T-helper 2 cell treated with Interferon-gamma antibody and Interleukin-4, amounts not matched to agents 5 μg/mL and 100 μg/mL, for 36 hours (primary cell): ENCODE measurements at regions not wholly inside any gene's neighbourhood (a gene's known extent, or its start where the extent isn't known, plus 50 kb on each side); places are given as distances from the start of the nearest gene placed in this dataset.

Source experiments
- DNase-seq: peaks from one replicate; pipeline ENCODE4 v3.0.0; 2021; ENCODE audit warnings: low spot score
- H3K27ac Mint-ChIP-seq: one replicate; pipeline ENCODE4 v1.8.0; 2021; ENCODE audit warnings: mild to moderate bottlenecking, mixed read lengths
- H3K27me3 Mint-ChIP-seq: one replicate; pipeline ENCODE4 v1.8.0; 2021; ENCODE audit warnings: low read depth, mixed read lengths
- H3K36me3 Mint-ChIP-seq: one replicate; pipeline ENCODE4 v1.8.0; 2021; ENCODE audit warnings: low read depth, mixed read lengths
- H3K4me1 Mint-ChIP-seq: one replicate; pipeline ENCODE4 v1.8.0; 2021; ENCODE audit warnings: low read depth, mixed read lengths
- H3K4me3 Mint-ChIP-seq: one replicate; pipeline ENCODE4 v1.8.0; 2022; ENCODE audit warnings: mild to moderate bottlenecking, moderate library complexity, mixed read lengths
- H3K9me3 Mint-ChIP-seq: one replicate; pipeline ENCODE4 v1.8.0; 2021; ENCODE audit warnings: mixed read lengths

DNA sequence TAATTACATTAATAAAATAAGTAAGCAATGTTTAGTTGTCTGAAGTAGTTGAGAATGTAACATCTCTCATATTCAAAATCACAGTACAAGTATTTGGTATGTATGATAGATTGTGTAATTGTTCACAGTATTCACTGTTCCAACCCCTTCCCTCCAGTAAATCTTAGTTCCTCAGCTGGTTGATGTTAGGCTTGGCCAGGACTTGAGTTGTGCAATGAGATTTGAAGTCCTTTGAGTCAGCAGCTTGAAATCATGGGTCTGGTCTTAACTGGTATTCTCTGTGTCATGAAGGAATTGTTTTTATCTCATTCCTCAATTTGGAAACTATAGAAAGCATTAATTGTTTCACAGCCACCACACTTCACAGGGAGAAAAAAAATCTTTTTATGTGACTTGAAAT lies 477.1 kb downstream of the FSCB start:
- no peak overlapping the region for H3K4me3 Mint-ChIP-seq
- H3K9me3 Mint-ChIP-seq: peaks cover 12% of the 10 kb centered on the region
- H3K27me3 Mint-ChIP-seq: no peaks in the 10 kb centered on the region
- no peaks in the 10 kb centered on the region for H3K36me3 Mint-ChIP-seq
- H3K27ac Mint-ChIP-seq: no peak overlapping the region
- H3K4me1 Mint-ChIP-seq: no peaks in the 10 kb centered on the region
- DNase-seq: no peak

GRCh38 chr14:44027397-44027796 lies 479.7 kb downstream of the FSCB start:
- no peaks in the 10 kb centered on the region for H3K4me1 Mint-ChIP-seq
- H3K9me3 Mint-ChIP-seq: peaks cover 19% of the 10 kb centered on the region
- no peak for DNase-seq
- no peak overlapping the region for H3K27ac Mint-ChIP-seq
- H3K4me3 Mint-ChIP-seq: no peak overlapping the region
- H3K36me3 Mint-ChIP-seq: no peaks in the 10 kb centered on the region
- no peaks in the 10 kb centered on the region for H3K27me3 Mint-ChIP-seq

DNA sequence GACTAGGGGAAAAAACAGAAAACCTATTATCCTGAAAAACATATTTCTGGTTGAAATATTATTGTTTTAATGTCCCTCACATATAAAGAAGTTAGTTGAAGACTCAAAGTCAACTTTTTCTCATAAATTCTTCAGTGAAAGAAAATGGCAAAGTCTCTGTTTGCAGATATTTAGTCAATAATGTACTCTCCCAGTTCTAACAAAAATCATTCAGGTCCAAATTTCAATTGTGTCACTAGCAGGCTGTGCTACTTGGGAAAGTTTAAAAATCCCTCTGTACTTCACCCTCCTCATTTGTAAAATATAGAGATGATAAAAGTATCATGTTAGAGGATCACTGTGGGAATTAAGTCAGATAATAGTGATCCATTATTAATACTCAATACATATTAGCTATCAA lies 496.5 kb downstream of the FSCB start:
- H3K4me3 Mint-ChIP-seq: no peak overlapping the region
- H3K36me3 Mint-ChIP-seq: no peaks in the 10 kb centered on the region
- no peak overlapping the region for H3K27ac Mint-ChIP-seq
- H3K9me3 Mint-ChIP-seq: peaks cover 41% of the 10 kb centered on the region
- no peaks in the 10 kb centered on the region for H3K4me1 Mint-ChIP-seq
- DNase-seq: no peak
- no peaks in the 10 kb centered on the region for H3K27me3 Mint-ChIP-seq

DNA sequence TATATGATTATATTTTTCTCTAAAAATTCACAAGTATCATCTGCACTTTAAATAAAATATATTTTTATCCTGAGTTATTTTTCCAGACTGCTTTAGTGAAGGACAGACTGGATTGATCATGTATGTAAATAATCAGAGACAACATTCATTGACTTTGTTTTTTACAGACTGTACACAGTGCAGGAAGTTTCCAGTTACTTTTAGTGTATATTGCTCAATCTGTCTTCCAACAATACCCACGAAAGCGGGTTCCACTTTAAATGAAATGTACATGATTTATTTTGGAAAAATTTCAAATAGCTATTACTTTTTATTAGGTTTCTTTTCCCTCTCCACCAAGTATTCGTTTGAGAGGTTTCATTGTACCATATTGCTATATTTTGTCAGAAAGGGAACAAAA lies 497.0 kb downstream of the FSCB start:
- Mint-ChIP-seq H3K27ac (no peak overlapping the region), H3K4me1 (no peaks in the 10 kb centered on the region), H3K27me3 (no peaks in the 10 kb centered on the region), H3K36me3 (no peaks in the 10 kb centered on the region), H3K9me3 (peaks cover 42% of the 10 kb centered on the region), H3K4me3 (no peak overlapping the region)
- no peak for DNase-seq

DNA sequence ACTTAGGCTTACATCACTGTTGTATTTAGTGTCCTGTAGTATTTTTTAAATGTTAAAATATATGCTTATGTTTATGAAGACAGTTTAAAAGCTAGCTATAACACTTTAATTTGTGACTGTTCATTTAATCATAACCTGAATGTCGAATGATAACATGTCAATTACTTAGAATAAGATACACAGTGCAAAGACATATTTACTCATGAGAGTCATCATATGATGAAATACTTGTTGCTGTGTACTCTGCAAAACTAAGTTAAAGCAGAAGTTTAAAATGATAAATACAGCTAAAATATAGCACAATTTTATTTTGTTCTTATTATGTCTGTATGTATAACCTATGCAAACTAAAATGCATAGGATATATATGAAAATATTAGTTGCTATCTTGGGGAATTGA lies 497.4 kb downstream of the FSCB start:
- Mint-ChIP-seq H3K36me3 (no peaks in the 10 kb centered on the region), H3K9me3 (peaks cover 45% of the 10 kb centered on the region), H3K27me3 (no peaks in the 10 kb centered on the region), H3K4me1 (no peaks in the 10 kb centered on the region), H3K27ac (no peak overlapping the region), H3K4me3 (no peak overlapping the region)
- DNase-seq: no peak

DNA sequence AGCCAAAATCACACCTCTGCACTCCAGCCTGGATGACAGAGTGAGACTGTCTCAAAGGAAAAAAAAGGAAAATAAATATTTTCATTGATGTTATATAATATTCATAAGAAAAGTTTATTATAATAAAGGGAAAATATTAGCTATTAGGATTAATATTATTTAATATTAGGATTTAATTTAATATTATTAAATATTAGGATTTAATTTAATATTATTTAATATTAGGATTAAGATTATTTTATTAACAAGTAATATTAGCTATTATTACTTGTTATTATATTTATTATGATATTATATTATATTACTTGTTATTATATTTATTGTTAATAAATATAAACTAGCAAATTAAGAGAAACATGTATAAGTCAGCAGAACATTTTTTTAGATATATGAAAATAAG lies 518.1 kb downstream of the FSCB start:
- Mint-ChIP-seq H3K27ac (no peak overlapping the region), H3K4me1 (no peaks in the 10 kb centered on the region), H3K36me3 (no peaks in the 10 kb centered on the region), H3K4me3 (no peak overlapping the region), H3K9me3 (peaks cover 30% of the 10 kb centered on the region), H3K27me3 (no peaks in the 10 kb centered on the region)
- DNase-seq: no peak

GRCh38 chr14:43983721-43984120 lies 523.4 kb downstream of the FSCB start:
- Mint-ChIP-seq H3K9me3 (peaks cover 28% of the 10 kb centered on the region), H3K4me1 (no peaks in the 10 kb centered on the region), H3K36me3 (no peaks in the 10 kb centered on the region), H3K27ac (no peak overlapping the region), H3K4me3 (no peak overlapping the region), H3K27me3 (no peaks in the 10 kb centered on the region)
- DNase-seq: no peak

DNA sequence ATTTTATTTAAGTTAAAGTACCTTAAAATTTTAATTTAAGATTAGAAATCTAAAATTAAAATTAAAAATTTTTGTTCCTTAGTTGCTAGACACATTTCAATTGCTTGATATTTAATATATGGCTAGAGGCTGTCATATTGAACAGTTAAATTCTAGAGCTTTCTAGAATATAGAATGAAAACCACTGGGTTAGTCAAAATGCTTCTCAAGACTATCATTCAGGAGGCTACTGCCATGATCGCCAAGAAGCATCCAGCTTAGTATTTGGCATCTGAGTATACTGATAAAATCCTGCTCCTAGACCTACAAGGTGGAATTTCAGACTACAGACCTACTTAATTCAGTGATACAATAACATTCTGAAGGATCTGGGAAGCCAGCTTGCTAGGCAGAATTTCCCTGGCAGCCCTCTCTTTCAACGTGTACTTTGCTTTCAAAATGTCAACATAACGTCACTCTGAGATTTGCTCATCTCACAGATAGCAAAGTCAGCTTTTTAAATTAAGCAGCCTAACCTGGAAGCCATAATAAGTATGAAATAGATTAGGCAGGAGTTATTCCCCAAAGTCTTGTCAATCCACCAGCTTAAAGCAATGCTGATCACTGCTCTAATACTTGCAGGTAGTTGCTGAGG lies 525.8 kb downstream of the FSCB start:
- Mint-ChIP-seq H3K9me3 (peaks cover 30% of the 10 kb centered on the region), H3K4me1 (no peaks in the 10 kb centered on the region), H3K36me3 (no peaks in the 10 kb centered on the region), H3K27me3 (no peaks in the 10 kb centered on the region), H3K27ac (no peak overlapping the region), H3K4me3 (no peak overlapping the region)
- no peak for DNase-seq

DNA sequence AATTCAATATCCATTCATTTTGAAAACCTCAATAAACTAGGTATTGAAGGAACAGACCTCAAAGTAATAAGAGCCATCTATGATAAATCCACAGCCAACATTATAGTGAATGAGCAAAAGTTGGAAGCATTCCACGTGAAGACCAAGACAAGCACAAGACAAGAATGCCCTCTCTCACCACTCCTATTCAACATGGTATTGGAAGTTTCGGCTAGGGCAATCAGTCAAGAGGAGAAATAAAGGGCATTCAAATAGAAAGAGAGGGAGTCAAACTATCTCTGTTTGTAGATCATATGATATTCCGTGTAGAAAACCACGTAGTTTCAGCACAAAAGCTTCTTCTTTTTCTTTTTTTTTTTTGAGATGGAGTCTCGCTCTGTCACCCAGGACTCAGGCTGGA lies 550.3 kb downstream of the FSCB start:
- no peaks in the 10 kb centered on the region for H3K27me3 Mint-ChIP-seq
- H3K9me3 Mint-ChIP-seq: peaks cover 37% of the 10 kb centered on the region
- H3K4me1 Mint-ChIP-seq: no peaks in the 10 kb centered on the region
- DNase-seq: no peak
- H3K27ac Mint-ChIP-seq: no peak overlapping the region
- no peaks in the 10 kb centered on the region for H3K36me3 Mint-ChIP-seq
- no peak overlapping the region for H3K4me3 Mint-ChIP-seq

GRCh38 chr14:43949400-43949799 lies 557.7 kb downstream of the FSCB start:
- H3K27ac Mint-ChIP-seq: no peak overlapping the region
- no peaks in the 10 kb centered on the region for H3K4me1 Mint-ChIP-seq
- no peak overlapping the region for H3K4me3 Mint-ChIP-seq
- no peak for DNase-seq
- H3K9me3 Mint-ChIP-seq: peaks cover 24% of the 10 kb centered on the region
- no peaks in the 10 kb centered on the region for H3K36me3 Mint-ChIP-seq
- H3K27me3 Mint-ChIP-seq: no peaks in the 10 kb centered on the region

DNA sequence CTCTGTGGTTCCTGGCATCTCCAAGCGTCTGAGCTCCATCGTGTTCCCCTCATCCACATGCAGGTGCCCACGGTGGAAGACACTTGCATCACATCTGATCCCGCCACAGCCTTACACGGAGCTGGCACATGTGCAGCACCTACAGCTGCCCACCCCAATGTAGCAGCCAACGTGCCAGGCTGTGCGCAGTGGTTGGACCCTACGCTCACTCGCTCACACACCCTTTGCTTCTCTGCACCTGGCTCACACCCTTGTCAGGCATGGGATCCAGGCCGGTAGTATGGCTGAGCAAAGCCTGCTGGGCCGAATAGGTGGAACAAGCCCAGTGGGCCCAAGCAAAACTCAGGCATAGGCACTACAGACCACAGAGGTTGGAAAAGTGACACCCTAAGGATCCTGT lies 567.2 kb downstream of the FSCB start:
- H3K4me1 Mint-ChIP-seq: no peaks in the 10 kb centered on the region
- no peaks in the 10 kb centered on the region for H3K36me3 Mint-ChIP-seq

GRCh38 chr14:43938588-43939281 lies 568.3 kb downstream of the FSCB start:
- H3K4me3 Mint-ChIP-seq: no peak overlapping the region
- no peaks in the 10 kb centered on the region for H3K4me1 Mint-ChIP-seq
- no peak for DNase-seq
- peaks cover 31% of the 10 kb centered on the region for H3K9me3 Mint-ChIP-seq
- no peaks in the 10 kb centered on the region for H3K27me3 Mint-ChIP-seq
- no peaks in the 10 kb centered on the region for H3K36me3 Mint-ChIP-seq
- no peak overlapping the region for H3K27ac Mint-ChIP-seq

More for the DNA sequence above, 567.2 kb downstream of the FSCB start:
- Mint-ChIP-seq H3K27me3 (no peaks in the 10 kb centered on the region), H3K9me3 (peaks cover 31% of the 10 kb centered on the region), H3K27ac (no peak overlapping the region), H3K4me3 (no peak overlapping the region)
- DNase-seq: no peak

DNA sequence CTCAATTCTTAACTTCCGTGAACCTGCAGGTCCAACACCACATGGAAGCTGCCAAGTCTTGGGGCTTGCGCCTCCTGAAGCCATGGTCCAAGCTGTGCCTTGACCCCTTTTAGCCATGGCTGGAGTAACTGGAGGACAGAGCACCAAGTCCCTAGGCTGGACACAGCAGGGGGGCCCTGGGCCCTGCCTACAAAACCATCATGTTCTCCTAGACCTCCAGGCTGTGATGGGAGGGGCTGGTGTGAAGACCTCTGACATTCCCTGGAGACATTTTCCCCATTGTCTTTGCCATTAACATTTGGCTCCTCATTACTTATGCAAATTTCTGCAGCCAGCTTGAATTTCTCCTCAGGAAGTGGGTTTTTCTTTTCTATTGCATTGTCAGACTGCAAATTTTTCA lies 570.1 kb downstream of the FSCB start:
- Mint-ChIP-seq H3K36me3 (no peaks in the 10 kb centered on the region), H3K27me3 (no peaks in the 10 kb centered on the region), H3K9me3 (peaks cover 27% of the 10 kb centered on the region), H3K27ac (no peak overlapping the region), H3K4me1 (no peaks in the 10 kb centered on the region), H3K4me3 (no peak overlapping the region)
- DNase-seq: no peak

DNA sequence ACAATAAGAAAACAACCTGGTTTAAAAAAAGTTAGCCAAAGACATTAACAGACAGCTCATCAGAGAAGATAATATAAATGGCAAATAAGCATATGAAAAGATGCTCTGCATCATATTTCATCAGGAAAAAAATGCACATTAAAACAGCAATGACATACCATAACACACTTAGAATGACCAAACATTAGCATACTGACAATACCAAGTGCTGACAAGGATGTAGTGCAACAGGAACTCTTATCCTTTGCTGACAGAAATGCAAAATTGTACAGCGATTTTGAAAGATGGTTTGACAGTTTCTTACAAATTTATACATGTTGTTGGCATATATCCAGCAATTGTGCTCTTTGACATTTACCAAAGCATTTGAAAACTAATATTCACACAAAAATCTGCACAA lies 573.0 kb downstream of the FSCB start:
- no peaks in the 10 kb centered on the region for H3K27me3 Mint-ChIP-seq

More for the DNA sequence above, 573.0 kb downstream of the FSCB start:
- Mint-ChIP-seq H3K27ac (no peak overlapping the region), H3K4me1 (no peaks in the 10 kb centered on the region), H3K36me3 (no peaks in the 10 kb centered on the region), H3K9me3 (peaks cover 31% of the 10 kb centered on the region), H3K4me3 (no peak overlapping the region)
- no peak for DNase-seq
